Heart right ventricle (tissue), 16 donors: ENCODE measurements at regions not wholly inside any gene's neighbourhood (a gene's known extent, or its start where the extent isn't known, plus 50 kb on each side); places are given as distances from the start of the nearest gene placed in this dataset.

Experiments used
- ATAC-seq, 8 donors: fragments of 200-7000 bp; cut with Tn5 transposase; one replicate each; pipeline ENCODE4 v1.9.1; 2020; ENCODE audit warnings: mild to moderate bottlenecking in 8 of 8, moderate library complexity in 8 of 8, moderate number of reproducible peaks in 1 of 8
- DNase-seq, 2 donors: peaks; one replicate each; pipeline ENCODE4 v3.0.0-alpha.2; 2020
- H3K27ac ChIP-seq, 10 donors: fragments of 200-600 bp; sonication (generic) in 2 of 10; one replicate each; pipeline versions ENCODE4 v1.5.0 to v1.8.0; 2020 to 2022; ENCODE audit warnings: mild to moderate bottlenecking in 3 of 10
- H3K27me3 ChIP-seq, 7 donors: fragments of 200-600 bp; one replicate each; pipeline ENCODE4 v1.8.0; 2021 to 2022; ENCODE audit warnings: mild to moderate bottlenecking in 2 of 7
- H3K36me3 ChIP-seq, 9 donors: fragments of 200-600 bp; sonication (generic) in 1 of 9; one replicate each; pipeline versions ENCODE4 v1.5.0 to v1.8.0; 2020 to 2022; ENCODE audit warnings: mild to moderate bottlenecking in 2 of 9
- H3K4me1 ChIP-seq, 9 donors: fragments of 200-600 bp; sonication (generic) in 1 of 9; one replicate each; pipeline versions ENCODE4 v1.5.0 to v1.8.0; 2020 to 2022; ENCODE audit warnings: mild to moderate bottlenecking in 4 of 9
- H3K4me3 ChIP-seq, 10 donors: fragments of 200-600 bp; sonication (generic) in 2 of 10; one replicate each; pipeline versions ENCODE4 v1.5.0 to v1.8.0; 2020 to 2022; ENCODE audit warnings: mild to moderate bottlenecking in 7 of 10, moderate library complexity in 2 of 10
- H3K9me3 ChIP-seq, 11 donors: fragments of 200-600 bp in 10 of 11; sonication (generic) in 2 of 11; one replicate each; pipeline versions ENCODE4 v1.5.0 to v1.8.0; 2013 to 2022; ENCODE audit warnings: mild to moderate bottlenecking in 2 of 11, control low read depth in 1 of 11, moderate library complexity in 1 of 11
- CTCF ChIP-seq, 9 donors: fragments of 200-600 bp; sonication (generic) in 2 of 9; IDR thresholded peaks; one replicate each; pipeline versions ENCODE4 v1.5.0 to v1.8.0; 2021 to 2022; ENCODE audit warnings: antibody characterized with exemption in 9 of 9, mild to moderate bottlenecking in 5 of 9, moderate library complexity in 1 of 9
- WGBS, 2 donors: extraction: QIAGEN DNeasy Blood & Tissue Kit; methylation state at CpG; one replicate each; pipeline ENCODE4 v1.1.7; 2013; ENCODE audit warnings: inconsistent platforms in 1 of 2; 5-methylcytosine and 5-hydroxymethylcytosine counted together
- intact Hi-C, 10 donors: fragments of 100-400 bp; cut with DNase I; formaldehyde crosslinking; loops; one replicate each; pipeline versions ENCODE4 v1.11.1 to v1.14.2; 2022
- donor health status: Arrhythmogenic right ventricular cardiomyopathy.
- donor health status: ischemic (EF 13 %, LVEDD 7.1; RV severe dilation, severe dysfunction).
- donor health status: healthy with polysubstance abuse.
- donor health status: DM: no; HTN: yes; CAD: no.
- donor health status: DM: no; HTN: no; CAD: no.
- donor health status: ischemic (EF 25% LVEDD 6.9; RV normal size, moderate dysfunction).
- donor health status: ischemic (EF 25% LVEDD 5.7; RV mildly dilated, moderate dysfunction).
- donor health status: healthy.
- donor health status: DM: yes; HTN: yes; CAD: no.
- donor health status: Ischemic cardiomyopathy.
- donor health status: ischemic (EF 35%, LVEDD 5.7; RV mildly dilated, moderate dysfunction).
- donor health status: nonischemic (EF 11% LVEDD 7.7; RV severe dilation, severe dysfunction).
- donor health status: DM: yes; HTN: yes; CAD: no.
- donor health status: PGD.
- donor health status: ischemic (EF 29% LVEDD 5.4; RV normal size, mild dysfunction).
- donor health status: nonischemic (EF 23%, LVEDD 6.1; RV moderate dilation, normal function).

- DNase-seq (no peak), ATAC-seq (no peak)
- Histone ChIP-seq H3K9me3 (no peaks in the 10 kb centered on the region), H3K4me1 (no peaks in the 10 kb centered on the region), H3K4me3 (no peak overlapping the region), H3K36me3 (no peaks in the 10 kb centered on the region), H3K27ac (no peak overlapping the region), H3K27me3 (no peaks in the 10 kb centered on the region)
- WGBS, 2 donors, result 90 to 91% methylated on average over 1 of the region's 1 CpG
- TF ChIP-seq CTCF (IDR thresholded peaks at IDR 0.05), result no peak
- intact Hi-C loops, result no loop called here
Measured at GRCh38 chr3:15884132-15884531, 86.4 kb upstream of the ANKRD28 start.

GRCh38 chr3:15886521-15886920, 88.7 kb upstream of the ANKRD28 start:
- no peak for TF ChIP-seq CTCF (IDR thresholded peaks at IDR 0.05)
- intact Hi-C loops, result no loop called here
- H3K27ac ChIP-seq, result no peak overlapping the region
- H3K36me3 ChIP-seq, result no peaks in the 10 kb centered on the region
- ATAC-seq (no peak), DNase-seq (no peak)
- H3K27me3 ChIP-seq, result no peaks in the 10 kb centered on the region
- no peaks in the 10 kb centered on the region for H3K4me1 ChIP-seq
- H3K9me3 ChIP-seq, result no peaks in the 10 kb centered on the region
- no peak overlapping the region for H3K4me3 ChIP-seq

- DNase-seq (no peak), ATAC-seq (no peak)
- no peak for TF ChIP-seq CTCF (IDR thresholded peaks at IDR 0.05)
- H3K36me3 ChIP-seq, result no peaks in the 10 kb centered on the region
- peaks cover 0 to under 1% (median 0%) of the 10 kb centered on the region in 9 donors for H3K4me1 ChIP-seq
- no peak overlapping the region for H3K4me3 ChIP-seq
- intact Hi-C loops, result no loop called here
- no peaks in the 10 kb centered on the region for H3K9me3 ChIP-seq
- H3K27me3 ChIP-seq, result no peaks in the 10 kb centered on the region
- H3K27ac ChIP-seq, result no peak overlapping the region
Measured at GRCh38 chr3:15887261-15887660, 89.5 kb upstream of the ANKRD28 start.

GRCh38 chr3:15889936-15890335, 92.2 kb upstream of the ANKRD28 start:
- Histone ChIP-seq H3K27me3 (no peaks in the 10 kb centered on the region), H3K9me3 (no peaks in the 10 kb centered on the region), H3K4me1 (peaks cover 0 to 15% (median 0%) of the 10 kb centered on the region in 9 donors), H3K36me3 (no peaks in the 10 kb centered on the region), H3K27ac (no peak overlapping the region), H3K4me3 (no peak overlapping the region)
- ATAC-seq (no peak), DNase-seq (no peak)
- intact Hi-C loops, result no loop called here
- no peak for TF ChIP-seq CTCF (IDR thresholded peaks at IDR 0.05)
